AG04449 (cell line): ENCODE measurements at regions not wholly inside any gene's neighbourhood (a gene's known extent, or its start where the extent isn't known, plus 50 kb on each side); places are given as distances from the start of the nearest gene placed in this dataset.

Experiments used
- CTCF ChIA-PET: fragments of 350-600 bp; formaldehyde crosslinking; extraction: SDS; loops from one replicate; lab custom pipeline; 2021; ENCODE audit warnings: antibody characterized with exemption; lab: Yijun Ruan, JAX
- POLR2A ChIA-PET: fragments of 400-600, 350-600 bp; formaldehyde crosslinking; extraction: SDS; loops from one replicate; lab custom pipeline; 2020; ENCODE audit warnings: antibody characterized with exemption, inconsistent platforms; lab: Yijun Ruan, JAX
- DNase-seq: peaks from one replicate; pipeline ENCODE4 v3.0.0-alpha.2; 2010; ENCODE audit warnings: low read depth, low spot score
- H3K4me3 ChIP-seq: 2 replicates; pipeline ENCODE4 v1.5.1; 2011; ENCODE audit warnings: low read depth, mild to moderate bottlenecking, control low read depth, low read length
- CTCF ChIP-seq: IDR thresholded peaks from one replicate; pipeline ENCODE4 v1.5.1; 2011; ENCODE audit warnings: mild to moderate bottlenecking, moderate library complexity, low read length, control low read depth, inconsistent platforms; ENCODE audit not compliant: insufficient read depth; ENCODE audit errors: missing control alignments

- no peak for TF ChIP-seq CTCF
- POLR2A ChIA-PET, result no interaction called here
- DNase-seq, result no peak
- H3K4me3 ChIP-seq, result no peak overlapping the region
- CTCF ChIA-PET, result no interaction called here
Observed at GRCh38 chr11:109902764-109903433, 190.3 kb upstream of the ZC3H12C start.

DNA sequence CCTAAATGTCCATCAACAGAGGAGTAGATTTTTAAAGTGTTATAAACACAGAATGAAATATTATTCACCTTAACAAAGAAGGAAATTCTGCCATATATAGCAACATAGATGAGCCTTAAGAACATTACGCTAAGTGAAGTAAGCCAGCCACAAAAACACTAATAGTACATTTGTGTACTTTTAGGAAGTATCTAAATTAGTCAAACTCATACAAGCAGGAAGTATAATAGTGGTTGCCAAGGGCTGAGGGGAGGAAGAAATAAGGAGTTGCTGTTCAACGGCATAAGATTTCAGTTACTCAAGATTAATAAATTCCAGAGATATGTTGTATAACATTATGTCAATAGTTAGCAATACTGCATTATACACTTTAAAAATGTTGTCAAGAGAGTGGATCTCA lies 181.7 kb upstream of the ZC3H12C start:
- CTCF ChIA-PET, result no interaction called here
- POLR2A ChIA-PET, result no interaction called here
- H3K4me3 ChIP-seq, result no peak overlapping the region
- DNase-seq, result no peak
- no peak for TF ChIP-seq CTCF

DNA sequence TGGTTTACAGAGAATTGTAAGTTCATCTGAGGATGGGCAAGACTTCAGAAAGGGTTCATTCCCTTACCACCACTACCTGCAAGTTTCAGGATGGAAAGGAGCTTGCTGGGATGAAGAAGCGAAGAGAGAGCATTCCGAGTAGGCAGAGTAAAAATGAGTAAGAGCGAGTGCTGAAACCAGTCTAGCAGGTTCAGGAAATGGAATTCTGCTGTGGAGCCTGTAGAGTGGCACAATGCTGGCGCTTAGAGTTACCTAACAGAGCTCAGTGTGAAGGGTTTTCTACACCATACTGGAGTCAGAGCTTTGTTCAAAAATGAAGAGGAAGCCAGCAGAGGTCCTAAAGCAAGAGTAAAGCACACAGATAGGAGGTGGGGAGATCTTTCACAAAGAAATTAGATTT lies 179.2 kb upstream of the ZC3H12C start:
- CTCF ChIA-PET, result no interaction called here
- no peak overlapping the region for H3K4me3 ChIP-seq
- no peak for DNase-seq
- TF ChIP-seq CTCF, result no peak
- POLR2A ChIA-PET, result no interaction called here

DNA sequence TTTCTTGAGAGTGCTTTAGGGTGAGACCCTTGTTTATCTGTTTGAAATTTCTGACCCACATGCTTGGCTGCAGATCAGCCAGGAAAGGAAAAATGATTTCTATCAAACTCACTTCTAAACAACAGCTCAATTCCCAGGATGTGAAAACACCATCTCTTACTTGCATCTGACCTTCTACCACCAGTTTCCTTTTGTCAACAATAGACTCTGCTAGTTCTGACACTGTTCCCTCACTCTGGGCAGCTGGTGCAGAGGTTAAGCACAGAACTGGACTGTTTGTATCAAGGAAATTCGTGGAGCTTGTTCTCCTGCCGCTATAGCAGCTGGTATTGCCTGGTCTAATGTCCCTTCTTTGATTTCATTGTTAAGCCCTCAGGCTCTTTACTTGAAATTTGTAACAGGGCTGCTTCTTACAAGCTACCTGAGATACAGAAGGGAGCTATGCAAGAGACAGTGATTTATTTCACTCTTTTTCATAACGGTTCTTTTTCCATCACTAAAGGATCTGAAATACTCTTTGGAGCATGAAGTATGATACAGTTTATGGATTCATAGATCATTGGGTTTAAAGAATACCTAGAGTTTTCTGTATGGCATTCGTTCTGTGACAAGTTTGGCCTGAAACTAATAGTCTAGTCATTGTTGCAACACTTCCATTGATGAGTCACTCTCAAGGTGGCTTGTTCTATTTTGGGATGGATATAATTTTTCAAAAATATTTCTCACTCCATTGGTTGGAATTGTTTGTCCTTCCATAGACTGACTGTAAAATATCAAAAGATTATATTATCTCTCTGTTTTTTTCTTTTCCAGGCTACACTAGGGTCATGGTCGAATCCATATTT lies 178.2 kb upstream of the ZC3H12C start:
- ChIA-PET POLR2A (no interaction called here), CTCF (no interaction called here)

GRCh38 chr11:109926941-109927340 lies 166.3 kb upstream of the ZC3H12C start:
- POLR2A ChIA-PET, result no interaction called here

More for the DNA sequence above, 178.2 kb upstream of the ZC3H12C start:
- TF ChIP-seq CTCF, result no peak
- H3K4me3 ChIP-seq, result no peak overlapping the region
- DNase-seq, result no peak

More at GRCh38 chr11:109926941-109927340, 166.3 kb upstream of the ZC3H12C start:
- no peak overlapping the region for H3K4me3 ChIP-seq
- CTCF ChIA-PET, result interaction anchor here (6.3 kb wide), 1 partner anchor 13 kb away, joined by 22 read pairs; no protein-coding TSS in a partner anchor
- no peak for TF ChIP-seq CTCF
- DNase-seq, result no peak
